IMR-90 (cell line): ENCODE measurements at regions not wholly inside any gene's neighbourhood (a gene's known extent, or its start where the extent isn't known, plus 50 kb on each side); places are given as distances from the start of the nearest gene placed in this dataset.

ENCODE experiments used
- BHLHE40 ChIP-seq: fragments of 150-350 bp; IDR thresholded peaks from 2 replicates; pipeline ENCODE4 v1.6.1; 2016; ENCODE audit warnings: mild to moderate bottlenecking, low read depth, low read length
- CEBPB ChIP-seq: IDR thresholded peaks from 2 replicates; pipeline ENCODE4 v1.6.1; 2012; ENCODE audit warnings: low read depth, low read length, improper control_type of control experiment
- MAZ ChIP-seq: IDR thresholded peaks from 2 replicates; pipeline ENCODE4 v1.6.1; 2012; ENCODE audit warnings: low read depth, mild to moderate bottlenecking, low read length, improper control_type of control experiment, moderate library complexity, borderline replicate concordance
- NFE2L2 ChIP-seq: fragments of 150-350 bp; IDR thresholded peaks from 2 replicates; pipeline ENCODE4 v1.6.1; 2016; ENCODE audit warnings: low read depth, mild to moderate bottlenecking, low read length
- POLR2A ChIP-seq: IDR thresholded peaks from 2 replicates; pipeline ENCODE4 v1.6.1; 2012; ENCODE audit warnings: mild to moderate bottlenecking, low read depth, low read length
- RAD21 ChIP-seq: IDR thresholded peaks from 2 replicates; pipeline ENCODE4 v1.6.1; 2012; ENCODE audit warnings: low read length, improper control_type of control experiment
- SMC3 ChIP-seq: fragments of 150-350 bp; IDR thresholded peaks from 2 replicates; pipeline ENCODE4 v1.6.1; 2016; ENCODE audit warnings: low read depth, mild to moderate bottlenecking, antibody characterized with exemption, low read length, moderate library complexity
- TF ChIP-seq, protein P1 (sequence below): conservative IDR thresholded peaks from 2 replicates; pipeline ENCODE4 v1.5.1; 2012; ENCODE audit warnings: mild to moderate bottlenecking, low read depth, low read length, improper control_type of control experiment
- TF ChIP-seq, protein P2 (sequence below): fragments of 150-350 bp; IDR thresholded peaks from 2 replicates; pipeline ENCODE4 v1.6.1; 2016; ENCODE audit warnings: low read depth, mild to moderate bottlenecking, low read length, moderate library complexity, borderline replicate concordance

DNA sequence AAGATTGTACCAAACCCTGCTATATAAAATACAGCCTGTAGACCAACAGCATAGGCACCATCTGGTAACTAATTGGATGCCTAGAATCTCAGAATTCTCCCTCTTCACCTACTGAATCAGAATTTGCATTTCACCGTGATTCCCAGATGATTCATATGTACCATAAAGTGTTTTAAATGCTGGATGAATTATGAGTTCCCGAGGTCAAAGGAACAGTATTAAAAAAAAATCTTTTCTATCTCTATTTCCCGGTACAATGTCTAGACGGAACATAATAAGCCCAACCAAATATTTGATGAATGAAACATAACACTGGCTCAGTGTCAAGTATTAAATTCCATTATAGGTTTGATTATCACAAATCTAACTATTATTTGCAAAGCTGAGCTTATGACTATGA is 280.0 kb downstream of the ANKRD50 start:
- TF ChIP-seq, protein P1, sequence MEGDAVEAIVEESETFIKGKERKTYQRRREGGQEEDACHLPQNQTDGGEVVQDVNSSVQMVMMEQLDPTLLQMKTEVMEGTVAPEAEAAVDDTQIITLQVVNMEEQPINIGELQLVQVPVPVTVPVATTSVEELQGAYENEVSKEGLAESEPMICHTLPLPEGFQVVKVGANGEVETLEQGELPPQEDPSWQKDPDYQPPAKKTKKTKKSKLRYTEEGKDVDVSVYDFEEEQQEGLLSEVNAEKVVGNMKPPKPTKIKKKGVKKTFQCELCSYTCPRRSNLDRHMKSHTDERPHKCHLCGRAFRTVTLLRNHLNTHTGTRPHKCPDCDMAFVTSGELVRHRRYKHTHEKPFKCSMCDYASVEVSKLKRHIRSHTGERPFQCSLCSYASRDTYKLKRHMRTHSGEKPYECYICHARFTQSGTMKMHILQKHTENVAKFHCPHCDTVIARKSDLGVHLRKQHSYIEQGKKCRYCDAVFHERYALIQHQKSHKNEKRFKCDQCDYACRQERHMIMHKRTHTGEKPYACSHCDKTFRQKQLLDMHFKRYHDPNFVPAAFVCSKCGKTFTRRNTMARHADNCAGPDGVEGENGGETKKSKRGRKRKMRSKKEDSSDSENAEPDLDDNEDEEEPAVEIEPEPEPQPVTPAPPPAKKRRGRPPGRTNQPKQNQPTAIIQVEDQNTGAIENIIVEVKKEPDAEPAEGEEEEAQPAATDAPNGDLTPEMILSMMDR = no peak
- TF ChIP-seq POLR2A = no peak
- TF ChIP-seq RAD21 = no peak
- no peak for TF ChIP-seq CEBPB
- TF ChIP-seq SMC3 = no peak
- no peak for TF ChIP-seq MAZ
- no peak for TF ChIP-seq NFE2L2
- no peak for TF ChIP-seq BHLHE40
- TF ChIP-seq, protein P2, sequence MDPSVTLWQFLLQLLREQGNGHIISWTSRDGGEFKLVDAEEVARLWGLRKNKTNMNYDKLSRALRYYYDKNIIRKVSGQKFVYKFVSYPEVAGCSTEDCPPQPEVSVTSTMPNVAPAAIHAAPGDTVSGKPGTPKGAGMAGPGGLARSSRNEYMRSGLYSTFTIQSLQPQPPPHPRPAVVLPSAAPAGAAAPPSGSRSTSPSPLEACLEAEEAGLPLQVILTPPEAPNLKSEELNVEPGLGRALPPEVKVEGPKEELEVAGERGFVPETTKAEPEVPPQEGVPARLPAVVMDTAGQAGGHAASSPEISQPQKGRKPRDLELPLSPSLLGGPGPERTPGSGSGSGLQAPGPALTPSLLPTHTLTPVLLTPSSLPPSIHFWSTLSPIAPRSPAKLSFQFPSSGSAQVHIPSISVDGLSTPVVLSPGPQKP = no peak
